ENCODE measurements at regions not wholly inside any gene's neighbourhood (a gene's known extent, or its start where the extent isn't known, plus 50 kb on each side); places are given as distances from the start of the nearest gene placed in this dataset.

DNA sequence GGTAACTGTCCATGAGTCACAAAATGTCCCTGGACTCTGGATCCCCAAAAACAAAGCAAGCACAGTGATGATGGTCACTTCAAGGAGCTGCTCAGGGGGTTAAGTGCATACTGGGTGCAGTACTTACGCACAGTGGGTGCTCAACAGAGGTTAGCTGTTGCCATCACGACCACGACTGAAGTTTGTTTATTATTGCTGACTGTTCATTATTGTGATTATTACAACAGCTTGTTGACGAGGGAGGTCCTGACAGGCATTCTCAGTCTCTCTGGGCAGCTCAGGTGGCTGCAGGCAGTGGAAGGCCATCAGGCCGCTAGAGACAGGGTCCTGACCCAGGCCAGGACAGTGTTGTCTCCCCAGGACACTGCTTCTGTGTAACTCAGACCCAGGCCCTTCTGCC, 418.8 kb downstream of the SHANK2 start:
- no peak for TF ChIP-seq CTCF (IDR thresholded peaks at IDR 0.05; ENCODE audit: insufficient read depth, low read depth, low read length)
- TF ChIP-seq EZH2 (IDR thresholded peaks at IDR 0.05; ENCODE audit: insufficient read depth, low read length) = no peak
